Kasumi-1 (cell line): ENCODE measurements at regions not wholly inside any gene's neighbourhood (a gene's known extent, or its start where the extent isn't known, plus 50 kb on each side); places are given as distances from the start of the nearest gene placed in this dataset.

Experiments used
- DNase-seq, 2 experiments: peaks; one replicate each; lab custom pipeline; 2025; lab: John Stamatoyannopoulos, UW

- no peak for DNase-seq
Observed at GRCh38 chr1:81435175-81435574, 365.6 kb upstream of the ADGRL2 start.

DNA sequence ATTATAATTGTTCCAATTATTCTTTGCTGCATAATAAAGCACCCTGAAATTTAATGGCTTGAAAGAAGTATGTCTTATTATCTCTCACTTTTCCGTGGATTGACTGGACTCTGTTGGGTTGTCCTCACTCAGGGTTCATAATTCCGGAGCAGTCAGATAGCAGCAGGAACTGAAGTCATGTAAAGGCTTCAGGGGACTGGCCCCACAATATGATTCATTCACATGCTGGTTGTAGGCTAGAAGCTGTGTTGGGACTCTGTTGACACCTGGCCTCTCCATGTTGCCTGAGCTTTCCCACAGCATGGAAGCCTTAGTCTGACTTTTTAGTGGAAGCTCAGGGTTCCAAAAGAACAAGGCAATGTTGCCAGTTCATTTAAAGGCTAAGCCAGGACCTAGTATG is 367.1 kb upstream of the ADGRL2 start:
- DNase-seq = no peak

DNA sequence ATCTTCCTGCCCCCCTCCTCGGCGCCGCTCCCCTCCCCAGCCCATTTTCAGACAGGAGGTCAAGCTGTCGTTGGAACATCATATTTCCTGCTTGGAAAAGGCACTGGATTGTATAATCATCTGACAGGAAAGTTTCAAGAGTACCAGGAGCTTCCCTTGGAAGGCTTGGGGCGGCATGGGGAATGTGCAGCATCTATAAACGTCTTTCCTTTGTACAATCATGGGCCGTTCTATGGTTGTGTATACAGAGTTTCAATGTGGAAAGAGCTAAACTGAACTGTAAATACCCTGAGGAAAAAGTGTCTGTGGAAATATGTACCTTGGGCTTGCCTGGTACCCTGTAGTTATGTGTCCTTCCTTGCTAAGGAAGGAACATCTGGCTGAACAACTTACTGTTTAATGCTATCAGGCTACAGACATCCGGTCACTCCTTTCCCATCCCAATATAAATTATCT is 368.1 kb upstream of the ADGRL2 start:
- no peak for DNase-seq

GRCh38 chr1:81432059-81432458 is 368.7 kb upstream of the ADGRL2 start:
- no peak for DNase-seq

DNA sequence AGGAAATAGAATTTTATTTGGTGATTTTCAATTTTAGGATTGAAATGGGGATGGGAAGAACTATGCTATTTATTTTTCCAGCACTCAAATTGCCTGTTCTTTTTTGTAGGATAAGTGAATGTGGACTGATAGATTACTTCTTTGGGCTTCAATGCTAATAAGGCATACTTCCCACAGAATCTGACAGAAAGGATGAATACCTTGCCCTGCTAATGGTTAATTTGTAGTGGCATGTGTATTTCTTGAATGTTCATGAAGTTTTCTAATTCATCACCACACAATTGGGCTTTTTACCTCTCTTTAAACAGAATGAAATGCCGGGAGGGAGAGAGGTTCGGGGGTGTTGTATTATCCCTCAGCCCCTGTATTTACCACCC is 369.1 kb upstream of the ADGRL2 start:
- DNase-seq = no peak

- DNase-seq = no peak
Observed at GRCh38 chr1:81430955-81431623, 369.6 kb upstream of the ADGRL2 start.

DNA sequence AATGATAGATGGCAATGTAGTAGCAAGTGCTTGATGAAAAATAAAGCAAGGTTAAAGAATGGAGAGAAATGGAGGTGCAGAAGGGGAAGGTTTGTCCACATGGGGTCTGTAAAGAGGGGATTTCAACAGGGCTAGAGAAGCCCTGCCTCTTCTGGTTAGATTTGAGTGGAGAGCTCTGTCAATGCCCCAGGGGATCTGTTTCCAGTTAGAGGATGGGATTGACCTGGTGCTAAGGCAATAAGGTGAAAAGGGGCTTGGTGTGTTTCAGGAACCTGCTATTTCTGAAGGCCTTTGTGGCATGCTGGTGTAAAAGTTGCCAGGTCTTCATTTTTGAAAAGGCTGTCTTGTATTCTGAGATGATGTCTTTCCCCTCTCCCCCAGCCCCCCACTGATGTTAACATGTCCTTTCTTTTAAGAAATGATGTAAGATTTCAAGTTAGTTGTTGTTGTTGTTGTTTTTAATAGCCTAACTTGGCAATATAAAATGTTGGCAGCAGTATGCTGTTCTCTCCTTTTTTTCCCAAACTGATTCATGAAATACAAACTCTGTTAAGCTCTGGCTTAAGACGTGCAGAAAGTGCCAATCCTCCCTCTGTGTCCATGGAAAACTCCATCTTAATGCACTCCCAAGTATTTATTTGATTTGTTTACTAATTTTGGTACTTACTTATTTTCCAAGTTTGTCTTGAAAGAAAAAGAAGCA is 370.3 kb upstream of the ADGRL2 start:
- no peak for DNase-seq

- no peak for DNase-seq
Observed at GRCh38 chr1:81428998-81429397, 371.7 kb upstream of the ADGRL2 start.

GRCh38 chr1:81424816-81425215 is 375.9 kb upstream of the ADGRL2 start:
- DNase-seq = no peak

GRCh38 chr1:81424061-81424460 is 376.7 kb upstream of the ADGRL2 start:
- no peak for DNase-seq

GRCh38 chr1:81420760-81421159 is 380.0 kb upstream of the ADGRL2 start:
- no peak for DNase-seq

DNA sequence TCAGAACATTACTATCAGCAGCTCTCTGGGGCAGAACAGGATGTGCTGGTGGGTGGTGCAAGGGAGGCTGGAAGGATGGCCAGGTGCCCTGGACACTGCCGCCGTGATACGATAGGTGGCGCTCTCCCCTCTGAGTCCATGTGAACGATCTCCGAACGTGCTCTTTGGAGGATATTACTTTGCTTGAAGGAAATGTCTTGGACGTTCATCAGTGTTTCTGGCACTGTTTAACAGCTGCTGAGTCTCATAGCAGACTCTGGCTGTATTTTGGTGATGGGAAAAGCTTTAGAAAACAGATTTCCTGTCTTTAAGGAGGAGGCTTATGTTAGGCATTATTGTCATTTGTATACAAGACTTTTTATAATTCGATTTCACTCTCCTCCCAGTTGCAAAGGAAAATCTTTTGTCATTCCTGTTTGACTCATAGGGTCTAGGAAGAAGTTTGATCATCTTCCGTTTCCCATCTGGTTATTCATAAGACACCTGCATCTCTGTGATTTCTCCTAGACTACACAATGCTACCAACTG is 386.2 kb upstream of the ADGRL2 start:
- DNase-seq = no peak

DNA sequence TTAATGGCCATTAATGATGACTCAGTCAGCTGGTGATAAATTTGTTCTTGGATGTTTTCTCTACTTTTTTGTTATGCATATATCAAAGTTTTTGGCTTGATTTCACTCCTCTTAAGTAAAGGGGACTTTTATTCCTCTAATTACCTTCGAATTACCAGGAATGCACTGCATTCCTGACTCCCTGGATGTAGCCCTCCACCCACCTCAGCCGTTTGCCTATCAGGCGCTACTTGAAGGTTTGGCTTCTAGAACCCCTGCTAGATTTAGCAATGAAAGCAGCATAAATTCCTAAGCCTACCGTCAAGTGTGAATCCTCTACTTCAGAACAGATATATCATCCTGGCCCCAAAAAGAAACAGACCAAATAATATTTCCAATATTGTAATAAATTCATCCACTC is 387.8 kb upstream of the ADGRL2 start:
- DNase-seq = no peak

DNA sequence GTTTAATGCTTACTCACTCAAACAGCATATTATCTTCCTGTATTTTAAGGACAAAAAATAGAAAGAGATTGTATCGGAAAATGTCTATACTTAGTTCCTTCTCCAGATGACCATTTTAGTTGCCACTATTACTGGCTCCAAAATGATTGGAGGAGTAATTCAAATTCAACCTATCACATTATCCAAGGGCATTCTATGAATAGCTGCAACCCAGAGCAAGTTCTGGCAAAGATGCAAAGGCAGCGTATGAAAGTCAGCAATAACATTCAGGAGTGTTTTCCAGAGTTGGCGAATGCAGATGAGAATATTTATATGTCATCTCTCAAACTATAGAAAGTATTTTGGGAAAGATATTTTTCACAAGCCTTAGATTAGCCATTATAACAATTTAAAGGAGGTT is 389.8 kb upstream of the ADGRL2 start:
- no peak for DNase-seq

DNA sequence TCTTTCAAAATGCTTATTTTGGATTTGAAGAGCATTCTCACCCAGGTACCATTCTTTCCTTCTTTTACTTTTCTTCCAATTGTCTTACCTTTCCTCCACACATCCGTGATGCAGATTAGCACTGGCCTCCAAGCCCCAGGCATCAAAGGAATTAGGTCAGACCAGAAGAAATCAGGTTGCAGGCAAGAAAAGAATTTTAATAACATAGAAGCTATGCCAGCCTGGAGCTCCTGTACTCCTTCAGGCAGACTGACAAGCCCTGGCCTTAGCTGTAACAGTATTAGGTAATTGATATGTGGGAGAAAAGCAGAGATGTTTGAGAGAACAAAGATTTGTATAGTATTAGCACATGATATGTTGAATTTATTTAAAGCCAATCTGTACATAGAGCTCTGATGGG is 390.4 kb upstream of the ADGRL2 start:
- no peak for DNase-seq

- no peak for DNase-seq
Observed at GRCh38 chr1:81409780-81410274, 390.9 kb upstream of the ADGRL2 start.

DNA sequence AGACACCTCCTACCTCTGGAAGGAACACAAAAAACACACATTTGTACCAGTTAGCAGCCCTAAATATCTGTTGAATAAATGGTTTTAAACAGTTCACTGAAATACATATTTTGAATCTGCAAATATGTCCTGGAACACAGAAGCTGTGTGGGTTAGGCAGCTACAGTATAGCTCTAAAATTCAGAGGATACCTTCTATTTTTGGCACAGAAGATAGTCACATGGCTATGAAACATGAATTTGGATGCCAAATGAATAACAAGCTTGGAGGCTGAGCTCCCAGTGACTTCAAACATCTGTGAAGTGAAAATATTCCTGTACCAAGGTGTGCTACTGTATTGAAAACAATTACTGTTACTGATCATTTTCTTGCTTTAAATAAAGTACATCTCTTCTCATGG is 391.5 kb upstream of the ADGRL2 start:
- no peak for DNase-seq

- no peak for DNase-seq
Observed at GRCh38 chr1:81408419-81408818, 392.3 kb upstream of the ADGRL2 start.

GRCh38 chr1:81407000-81407821 is 393.5 kb upstream of the ADGRL2 start:
- DNase-seq = no peak

GRCh38 chr1:81406292-81406999 is 394.3 kb upstream of the ADGRL2 start:
- no peak for DNase-seq

DNA sequence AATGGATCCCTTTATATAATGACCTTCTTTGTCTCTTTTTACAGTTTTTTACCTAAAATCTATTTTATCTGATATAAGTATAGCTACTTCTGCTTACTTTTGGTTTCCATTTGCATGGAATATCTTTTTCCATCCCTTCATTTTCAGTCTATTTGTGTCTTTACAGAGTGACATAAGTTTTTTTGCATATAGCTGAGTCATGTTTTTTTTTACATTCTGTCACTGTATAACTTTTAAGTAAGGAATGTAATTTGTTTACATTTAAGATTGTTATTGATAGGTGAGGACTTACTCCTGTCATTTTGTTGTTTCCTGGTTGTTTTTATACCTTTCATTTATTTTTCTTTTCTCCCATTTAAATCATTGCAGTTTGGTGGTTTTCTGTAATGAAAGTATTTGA is 402.7 kb upstream of the ADGRL2 start:
- DNase-seq = no peak
